Stimulated activated CD4-positive, alpha-beta T cell treated with anti-CD3 and anti-CD28 coated beads, Interleukin-2, amount 100 ng/mL, for 24 hours (primary cell): ENCODE measurements at regions not wholly inside any gene's neighbourhood (a gene's known extent, or its start where the extent isn't known, plus 50 kb on each side); places are given as distances from the start of the nearest gene placed in this dataset.
"Not testable (repeated sequence)": the region's sequence is repeated elsewhere in the genome, so short reads cannot be mapped to it uniquely, and the experiment has no call there.

Experiments
- DNase-seq, 2 donors: peaks; one replicate each; pipeline ENCODE4 v3.0.0-alpha.2; 2020

DNA sequence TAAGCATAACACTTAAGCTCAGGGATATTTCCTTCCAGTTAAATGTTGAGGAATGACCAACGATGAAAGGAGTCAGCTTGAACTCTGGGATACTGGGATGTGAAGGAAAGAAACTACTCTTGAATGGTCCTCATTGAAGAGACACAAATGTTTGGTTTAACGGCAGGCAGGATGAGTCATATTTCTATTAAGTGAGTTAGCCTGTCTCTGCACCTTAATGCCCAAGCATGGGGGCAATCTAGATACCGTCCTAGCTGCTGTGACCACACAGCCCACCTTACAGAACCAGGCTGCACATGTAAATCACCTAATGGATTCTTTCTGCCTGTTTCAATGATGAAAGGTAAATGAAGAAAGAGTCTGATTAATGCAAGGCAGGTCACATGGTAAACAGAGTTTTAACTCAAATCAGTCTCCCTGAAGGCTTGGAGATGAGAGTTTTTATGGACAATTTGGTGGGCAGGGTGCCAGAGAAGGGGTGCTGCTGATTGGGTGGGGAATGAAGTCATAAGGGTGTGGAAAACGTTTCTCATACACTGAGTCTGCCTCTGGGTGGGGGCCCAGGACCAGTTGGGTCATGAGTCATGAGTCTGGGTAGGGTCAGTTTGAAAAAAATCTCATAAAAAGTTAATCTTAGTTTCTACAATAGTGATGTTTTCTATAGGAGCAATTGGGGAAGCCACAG is 144.6 kb upstream of the MMADHC start:
- DNase-seq, result no peak

DNA sequence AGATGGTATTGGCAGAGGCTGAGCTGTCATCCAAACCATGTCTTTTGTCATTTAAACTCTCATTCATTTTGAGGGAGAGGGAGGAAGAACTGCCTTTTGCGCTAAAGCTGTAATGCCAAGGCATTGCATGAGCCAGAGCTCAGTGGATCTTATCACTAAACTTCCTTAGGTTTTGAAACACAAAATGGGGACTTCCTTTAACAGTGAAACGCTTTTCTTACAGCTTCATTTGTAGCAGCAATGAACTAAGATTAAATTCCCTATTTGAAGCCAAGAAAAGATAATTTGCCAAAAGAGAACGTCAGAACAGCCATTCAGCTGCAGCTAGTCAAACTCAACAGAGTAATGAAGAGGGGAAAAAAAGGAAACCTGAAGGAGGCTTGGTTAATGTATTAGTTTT is 143.5 kb upstream of the MMADHC start:
- no peak for DNase-seq

DNA sequence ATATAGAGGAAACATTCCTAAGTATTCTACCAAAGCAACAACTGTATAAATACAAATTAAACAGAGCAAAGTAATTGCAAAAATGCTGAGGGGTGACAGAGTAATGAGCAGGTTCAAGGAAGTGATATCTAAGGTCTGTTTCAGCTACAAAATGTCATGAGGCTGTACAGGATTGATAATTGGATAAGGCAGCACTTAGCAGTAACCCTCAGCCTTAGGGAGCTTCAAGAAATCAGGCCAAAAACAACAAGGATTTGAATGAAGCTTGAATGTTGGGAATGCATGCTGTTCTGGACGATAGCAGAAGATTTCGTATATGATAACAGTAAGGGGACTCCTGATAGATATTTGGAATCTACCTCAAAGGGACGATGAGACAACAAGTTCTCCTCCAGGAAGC is 142.0 kb upstream of the MMADHC start:
- DNase-seq, result no peak

DNA sequence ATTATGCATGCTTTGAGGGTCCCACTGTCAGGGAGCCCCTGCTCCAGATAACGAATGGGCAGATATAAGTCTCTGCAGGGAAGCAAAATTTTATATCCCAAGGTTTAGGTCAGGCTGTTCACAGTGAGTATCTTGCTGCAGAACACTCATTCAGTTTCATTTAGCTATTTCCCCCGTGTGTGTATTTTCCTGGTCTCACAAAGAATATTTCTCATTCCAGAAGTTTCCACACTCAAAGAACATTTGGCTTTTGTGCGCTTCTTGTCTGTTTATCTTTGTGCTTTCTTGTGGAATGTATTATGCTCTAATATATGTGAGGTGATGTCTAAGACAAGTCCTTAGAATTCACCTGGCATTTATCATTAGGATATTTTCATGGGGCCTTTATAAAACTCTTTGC is 140.4 kb upstream of the MMADHC start:
- no peak for DNase-seq

DNA sequence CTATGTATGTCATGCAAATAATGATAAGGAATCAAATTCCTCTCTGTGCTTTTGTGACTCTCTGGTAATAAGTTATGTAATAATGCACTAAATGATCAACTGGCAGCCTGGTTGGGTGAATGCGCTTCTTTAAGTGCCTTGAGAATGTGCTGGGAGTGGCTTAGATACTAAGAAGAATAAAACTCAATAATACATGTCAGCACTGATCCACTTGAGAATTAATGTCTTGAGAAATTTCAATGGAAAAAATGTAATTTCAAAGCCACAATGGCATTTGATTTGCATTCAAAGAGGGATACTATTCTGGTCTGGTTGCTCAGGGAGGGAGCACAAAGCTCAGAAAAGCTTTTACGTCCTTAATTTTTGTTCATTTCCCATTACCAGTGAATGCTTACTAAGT is 137.7 kb upstream of the MMADHC start:
- DNase-seq, result no peak

DNA sequence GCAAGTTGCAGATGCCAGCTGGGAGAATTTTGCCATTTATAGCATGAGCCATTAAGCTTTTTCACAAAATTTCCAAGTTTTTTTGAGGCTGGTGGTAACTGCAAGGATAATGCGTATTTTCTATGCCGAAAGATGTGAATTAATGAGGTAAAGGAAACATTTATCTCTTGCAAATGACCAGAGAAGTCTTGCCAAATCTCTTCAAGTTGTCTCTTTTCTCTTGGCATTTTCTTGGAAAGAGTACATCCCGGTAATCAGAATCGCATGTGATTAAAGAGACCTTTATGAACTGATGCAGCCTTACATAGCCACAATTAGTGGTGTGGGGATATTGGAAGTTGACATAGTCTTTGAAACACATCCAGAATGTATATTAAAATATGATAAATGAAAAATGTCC is 136.5 kb upstream of the MMADHC start:
- DNase-seq, result no peak

DNA sequence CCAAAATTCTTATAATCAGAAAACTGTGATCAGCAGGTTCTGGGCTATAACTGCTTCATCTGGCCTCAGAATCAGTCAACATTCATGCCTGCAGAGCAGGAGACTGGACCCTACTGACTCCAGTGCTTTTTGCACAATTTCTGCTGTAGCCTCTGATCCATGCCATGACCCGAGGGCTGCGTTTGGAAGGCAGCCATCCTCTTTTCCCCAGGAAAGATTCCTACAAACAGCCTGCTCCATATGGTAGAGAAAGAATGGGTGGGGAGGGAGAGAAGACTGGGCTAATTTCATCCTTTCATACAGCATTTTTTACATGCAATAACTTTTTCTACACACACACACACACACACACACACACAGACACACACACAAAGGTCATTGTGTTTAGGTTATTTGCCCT is 133.0 kb upstream of the MMADHC start:
- DNase-seq, result no peak

DNA sequence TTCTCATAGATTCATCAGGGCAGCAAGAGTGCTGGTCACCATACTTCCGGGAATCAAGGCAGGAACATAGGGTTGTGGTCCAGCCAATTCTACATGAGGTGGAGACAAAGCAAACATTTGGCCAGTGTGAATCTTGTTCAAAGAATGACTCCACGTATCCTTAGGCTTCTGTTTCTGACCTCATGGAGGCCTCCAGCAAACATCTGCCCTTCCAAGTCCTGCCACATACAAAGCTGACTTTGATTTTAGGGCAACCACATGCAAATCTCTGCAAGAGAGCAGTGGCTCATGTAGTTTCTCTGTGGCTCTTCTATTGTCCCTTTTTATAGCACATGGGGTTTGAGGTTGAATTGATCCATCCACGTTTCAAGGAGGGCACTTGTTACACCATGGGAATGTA is 132.1 kb upstream of the MMADHC start:
- no peak for DNase-seq

DNA sequence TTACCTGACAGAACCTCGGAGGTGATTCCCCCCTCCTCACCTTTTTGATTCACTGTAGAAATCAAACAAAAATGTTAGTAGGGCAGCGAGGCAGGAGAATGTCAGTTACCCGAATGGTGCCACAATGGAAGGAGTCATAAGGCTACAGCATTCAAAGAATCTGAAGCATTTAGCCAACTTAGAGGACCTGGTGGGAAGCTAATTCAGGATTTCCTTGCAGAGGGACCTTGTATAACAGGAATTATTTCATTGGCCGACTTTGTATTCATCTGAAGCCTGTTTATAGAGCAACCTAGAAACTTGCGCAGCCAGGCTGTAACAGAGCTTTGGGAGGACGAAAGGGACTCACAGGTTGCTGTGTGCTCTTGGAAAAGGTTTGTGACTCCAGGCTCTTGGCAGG is 129.1 kb upstream of the MMADHC start:
- no peak for DNase-seq

DNA sequence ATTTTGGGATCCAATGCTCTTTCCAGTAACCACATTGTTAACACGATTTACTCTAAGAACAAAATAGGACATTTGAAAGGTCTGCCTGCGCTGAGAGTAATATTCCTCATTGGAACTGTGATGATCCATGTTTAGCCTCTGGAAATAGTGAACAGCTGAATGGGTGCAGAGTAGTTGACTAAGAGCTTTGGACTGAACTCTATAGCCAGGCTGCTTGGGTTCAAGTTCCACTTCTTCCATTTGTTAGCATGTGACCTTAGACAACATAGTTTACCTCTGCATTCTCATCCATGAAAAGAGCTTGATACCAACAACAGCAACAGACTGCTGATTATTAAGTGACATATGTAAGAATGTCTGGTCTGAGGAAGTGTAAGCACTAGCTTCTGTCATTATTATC is 128.3 kb upstream of the MMADHC start:
- no peak for DNase-seq

DNA sequence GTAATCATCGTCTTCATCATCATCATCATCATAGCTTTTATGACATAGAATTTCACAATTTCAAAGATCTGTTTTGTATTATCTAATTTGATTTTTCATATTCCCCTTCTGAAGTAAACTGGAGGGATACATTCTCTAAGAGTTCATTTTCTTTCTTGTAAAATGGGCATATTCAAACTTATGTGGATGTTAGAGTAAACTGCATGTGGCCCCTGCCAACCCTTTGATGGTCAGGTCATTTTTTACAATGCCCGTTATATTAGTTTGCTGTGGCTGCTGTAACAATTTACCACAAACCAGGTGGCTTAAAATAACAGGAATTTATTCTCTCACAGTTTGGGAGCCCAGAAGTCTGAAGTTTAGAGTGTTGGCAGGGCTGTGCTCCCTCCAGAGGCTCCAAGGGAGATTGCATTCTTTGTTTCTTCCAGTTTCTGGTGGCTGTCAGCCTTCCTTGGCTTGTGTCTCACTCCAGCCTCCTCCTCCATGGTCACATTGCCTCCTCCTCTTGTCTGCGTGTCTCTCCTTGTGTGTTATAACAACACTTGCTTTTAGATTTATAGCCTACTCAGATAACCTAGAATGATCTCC is 127.5 kb upstream of the MMADHC start:
- DNase-seq, result no peak

DNA sequence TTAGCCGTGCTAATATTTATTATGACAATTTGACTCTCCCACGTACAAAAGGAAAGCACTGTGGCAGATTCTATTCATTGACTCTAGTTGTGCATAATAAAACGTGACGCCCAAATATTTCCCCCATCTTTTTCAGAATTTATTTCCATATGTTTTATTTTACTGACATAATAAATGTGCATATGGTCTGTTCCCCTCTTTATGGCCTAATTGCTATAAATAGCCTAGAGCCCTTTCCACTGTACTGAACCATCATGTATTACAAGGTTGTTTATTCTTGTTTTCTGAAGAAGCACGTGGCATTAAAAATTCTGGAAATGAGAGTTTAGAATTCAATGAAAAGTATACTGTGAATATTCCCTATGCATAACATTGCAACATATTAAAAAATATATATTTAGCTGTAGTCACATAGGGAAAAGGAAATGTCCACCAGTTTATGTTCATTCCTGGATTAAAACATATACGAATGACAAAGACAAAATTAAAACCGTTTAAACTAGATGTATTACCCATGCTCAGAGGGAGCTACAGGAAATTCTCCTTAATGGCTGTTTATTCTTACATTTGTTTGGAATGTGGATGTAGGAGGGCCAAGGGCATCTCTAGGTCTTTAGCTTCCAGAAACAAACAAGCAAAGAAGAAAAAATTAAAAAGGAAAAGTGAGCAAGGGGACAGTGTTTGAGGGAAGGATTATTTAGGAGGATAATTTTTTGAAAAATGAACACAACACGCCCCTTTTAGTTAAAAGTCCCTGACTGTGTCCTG is 122.1 kb upstream of the MMADHC start:
- DNase-seq, result no peak

DNA sequence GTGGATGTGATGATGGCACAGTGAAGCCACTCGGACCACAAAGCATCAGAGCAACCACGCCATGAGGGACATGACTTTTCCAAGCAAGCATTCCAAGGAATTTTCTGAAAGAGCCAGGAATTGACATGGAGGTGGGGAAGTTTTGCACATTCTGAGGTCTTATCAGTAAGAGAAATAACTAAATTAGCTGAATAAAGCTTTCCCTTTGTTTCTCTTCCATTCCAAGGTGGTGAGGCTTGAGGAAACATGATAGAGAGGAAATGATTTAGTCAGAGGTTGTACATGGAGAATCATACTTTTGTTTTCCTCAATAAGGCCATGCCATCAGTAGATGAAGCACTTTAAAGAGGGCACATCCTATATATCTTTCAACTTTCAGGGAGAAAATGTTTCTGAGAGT is 115.7 kb upstream of the MMADHC start:
- DNase-seq, result no peak

DNA sequence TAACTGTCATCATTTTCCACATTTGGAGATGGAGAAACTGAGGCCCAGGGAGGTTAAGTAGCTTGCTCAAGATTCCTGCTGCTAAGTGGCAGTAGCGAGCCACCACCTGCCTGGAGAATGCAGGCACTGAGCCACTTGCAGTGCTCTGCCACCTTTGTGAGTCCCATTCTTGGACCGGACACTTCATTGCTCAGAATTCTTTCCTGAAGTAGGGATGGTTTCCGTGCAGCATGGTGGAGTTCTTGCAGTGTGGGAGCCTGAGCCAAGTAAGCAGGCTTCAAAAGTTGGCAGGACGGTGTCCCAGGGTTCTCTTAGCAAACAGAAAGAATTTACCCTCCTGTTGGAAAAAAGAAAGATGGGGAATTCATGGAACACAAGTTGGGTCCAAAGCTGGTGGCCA is 115.0 kb upstream of the MMADHC start:
- no peak for DNase-seq

DNA sequence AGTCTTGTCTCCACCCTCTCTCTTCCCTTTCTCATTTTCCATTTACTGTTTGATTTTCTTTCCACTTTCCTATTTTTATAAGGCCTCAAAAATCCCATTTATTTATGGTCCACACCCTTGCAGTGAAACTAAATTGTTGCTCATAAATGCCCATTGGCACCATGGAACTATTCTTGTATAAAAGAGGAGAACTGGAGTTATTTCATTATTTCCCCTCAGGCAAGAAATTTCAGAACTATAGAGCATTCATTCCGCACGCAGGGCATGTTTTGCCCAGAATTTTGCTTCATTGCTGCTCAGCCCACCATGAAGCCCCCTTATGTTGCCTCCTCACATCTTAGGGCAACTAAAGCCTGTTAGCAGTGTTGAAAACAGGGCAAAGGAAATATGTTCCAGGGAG is 113.7 kb upstream of the MMADHC start:
- DNase-seq, result no peak

DNA sequence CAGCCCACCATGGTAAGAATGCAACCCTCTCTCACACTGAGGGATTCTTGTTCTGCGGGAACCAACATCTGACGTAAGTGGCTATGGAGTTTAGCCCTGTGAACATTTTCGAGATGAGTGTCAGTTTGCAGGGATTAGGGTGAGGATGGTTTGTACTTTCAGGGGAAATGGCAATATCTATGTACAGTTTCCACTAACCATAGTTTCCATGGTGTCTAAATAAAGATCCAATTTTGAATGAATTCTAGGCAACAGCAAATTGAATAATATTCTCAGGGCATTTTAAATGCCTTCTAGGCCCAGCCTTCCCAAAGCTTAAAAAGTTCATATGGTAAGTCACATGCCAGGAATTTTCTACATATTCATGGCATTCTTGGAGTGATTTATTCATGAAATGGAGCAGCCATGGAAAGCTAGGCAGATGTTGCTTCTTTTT is 105.4 kb upstream of the MMADHC start:
- no peak for DNase-seq

DNA sequence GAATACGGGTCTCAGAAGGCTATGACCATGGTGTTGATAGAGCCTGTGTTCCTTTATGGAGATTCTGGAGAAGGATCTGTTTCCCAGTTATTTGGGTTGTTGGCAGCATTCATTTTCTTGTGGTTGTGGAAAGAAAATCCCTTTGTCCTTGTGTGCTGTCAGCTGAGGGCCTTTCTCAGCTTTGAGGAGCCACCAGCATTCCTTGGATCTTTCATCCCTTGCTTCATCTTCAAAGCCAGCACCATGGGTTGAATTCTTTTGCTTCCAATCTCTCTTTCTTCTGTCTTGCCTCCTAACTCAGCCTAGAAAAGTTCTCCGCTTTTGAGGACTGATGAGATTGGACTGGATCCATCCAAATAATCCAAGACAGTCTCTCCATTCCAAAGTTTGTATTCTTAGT is 103.2 kb upstream of the MMADHC start:
- DNase-seq, result no peak

DNA sequence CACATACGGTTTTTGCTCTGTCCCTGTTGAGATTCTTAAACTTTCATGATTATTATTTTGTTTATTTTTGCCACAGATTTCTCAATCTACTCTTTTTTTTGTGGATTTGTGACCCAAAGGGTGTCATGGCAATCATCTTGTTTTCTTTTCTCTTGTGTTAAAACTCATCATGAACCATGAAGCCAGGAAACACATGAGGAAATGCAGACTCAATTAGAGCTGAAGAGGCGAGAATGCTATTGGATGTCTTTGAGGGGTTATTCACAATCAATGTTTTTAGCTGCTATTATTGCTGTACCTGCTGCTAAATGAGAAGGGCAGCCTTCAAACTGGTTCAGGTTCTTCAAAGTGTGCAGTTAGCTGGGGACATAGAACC is 99.5 kb upstream of the MMADHC start:
- DNase-seq, result no peak

DNA sequence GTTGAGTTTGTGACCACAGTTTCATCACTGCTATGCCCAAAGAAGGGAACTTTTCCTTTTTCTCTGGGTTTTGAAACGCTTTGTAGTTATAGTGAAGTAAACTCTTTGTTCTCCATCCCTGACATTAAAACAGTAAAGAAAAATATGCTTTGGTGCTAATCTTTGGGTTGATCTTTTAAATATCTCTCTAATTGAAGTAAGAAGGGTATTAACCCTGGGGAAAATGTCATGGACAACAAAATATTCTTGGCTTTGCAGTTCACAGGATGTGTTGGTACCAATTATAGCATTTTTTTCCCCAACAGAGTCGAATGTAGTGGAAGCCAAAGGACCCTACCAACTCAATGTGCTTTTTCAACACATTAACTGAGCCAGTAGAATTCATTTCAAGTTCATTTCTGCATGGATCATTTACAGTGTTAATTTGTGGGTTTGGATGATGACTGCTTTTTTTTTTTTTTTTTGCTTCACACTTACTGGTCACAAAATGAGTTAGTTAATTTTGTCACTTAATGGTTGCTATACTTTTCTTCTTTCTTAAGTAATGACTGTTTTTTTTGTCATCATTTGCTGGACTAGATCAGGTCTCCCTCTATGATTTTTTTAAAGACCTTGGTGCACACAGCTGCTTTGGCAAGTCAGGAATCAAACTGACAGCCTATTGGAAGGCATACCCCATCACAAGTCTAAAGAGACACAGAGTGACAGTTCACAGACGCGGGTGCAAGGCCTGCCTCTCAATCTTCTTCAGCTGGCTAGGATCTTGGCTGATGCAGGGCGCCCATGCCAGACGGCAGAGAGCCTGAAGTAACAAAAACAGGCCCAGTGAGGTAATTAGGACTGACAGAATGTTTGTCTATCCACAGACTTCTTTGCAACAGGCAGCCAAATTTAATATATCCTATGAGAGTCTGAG is 98.8 kb upstream of the MMADHC start:
- no peak for DNase-seq

DNA sequence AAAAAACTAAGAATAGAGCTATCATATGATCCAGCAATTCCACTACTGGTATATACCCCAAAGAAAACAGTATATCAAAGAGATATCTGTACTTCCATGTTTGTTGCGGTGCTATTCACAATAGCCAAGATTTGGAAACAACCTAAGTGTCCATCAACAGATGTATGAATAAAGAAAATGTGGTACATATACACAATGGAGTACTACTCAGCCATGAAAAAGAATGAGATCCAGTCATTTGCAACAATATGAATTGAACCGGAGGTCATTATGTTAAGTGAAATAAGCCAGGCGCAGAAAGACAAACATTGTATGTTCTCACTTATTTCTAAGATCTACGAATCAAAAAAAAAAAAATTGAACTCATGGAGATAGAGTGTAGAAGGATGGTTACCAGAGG is 97.8 kb upstream of the MMADHC start:
- DNase-seq, result not testable (repeated sequence)

DNA sequence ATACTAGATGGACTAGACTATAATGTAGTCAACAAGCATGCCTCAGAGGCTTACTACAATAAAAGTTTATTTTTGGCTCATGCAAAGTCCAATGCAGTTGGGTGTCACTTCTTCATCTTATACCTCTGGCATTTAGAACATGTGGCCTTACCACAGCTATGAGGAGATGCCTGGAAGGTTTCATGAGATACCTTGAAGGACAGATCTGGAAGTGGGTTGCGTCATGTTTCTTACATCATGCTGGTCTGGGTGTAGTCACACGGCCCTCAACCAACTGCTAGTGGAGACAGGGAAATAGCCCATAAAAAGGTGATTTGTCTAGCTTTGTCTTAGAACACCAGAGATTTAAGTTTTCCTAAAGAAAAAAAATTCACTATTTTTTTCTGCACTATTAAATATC is 91.7 kb upstream of the MMADHC start:
- no peak for DNase-seq

DNA sequence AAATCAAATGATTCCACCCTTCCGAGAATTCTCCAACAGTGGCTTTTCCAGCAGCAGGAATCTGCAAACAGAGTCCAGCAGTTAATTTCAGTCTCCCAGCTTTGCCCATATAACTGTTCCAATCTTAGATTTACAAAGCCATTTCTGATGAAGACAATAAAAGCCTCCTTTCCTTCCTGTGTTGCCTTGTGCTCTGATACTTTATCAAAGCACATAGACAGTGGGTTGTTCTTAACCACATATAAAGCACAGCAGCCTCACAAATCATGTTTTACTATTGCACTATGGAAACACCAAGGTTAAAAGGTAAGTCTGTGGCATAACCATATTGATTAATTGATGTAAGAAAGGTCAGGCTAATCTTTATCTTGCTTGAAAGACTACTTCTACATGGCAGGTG is 89.8 kb upstream of the MMADHC start:
- DNase-seq, result no peak

DNA sequence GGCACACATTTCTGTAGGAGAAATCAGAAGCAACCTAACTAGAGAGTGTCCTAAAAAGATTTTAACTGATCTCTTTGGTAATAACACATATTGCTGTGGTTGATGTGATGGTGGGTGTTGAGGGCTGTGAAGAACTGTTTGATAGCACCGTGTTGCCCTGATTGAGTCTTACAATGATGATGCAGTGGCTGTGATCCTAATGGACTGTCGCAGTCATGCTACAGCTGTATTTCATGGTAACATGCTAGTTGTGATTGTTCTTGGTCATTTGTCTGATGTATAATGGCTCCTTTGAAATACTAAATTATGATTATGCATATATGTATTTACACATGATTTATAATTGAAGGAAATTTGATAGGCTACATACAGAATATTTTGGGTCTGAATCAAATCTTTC is 82.5 kb upstream of the MMADHC start:
- no peak for DNase-seq
